GM23338 (cell line): ENCODE measurements at regions not wholly inside any gene's neighbourhood (a gene's known extent, or its start where the extent isn't known, plus 50 kb on each side); places are given as distances from the start of the nearest gene placed in this dataset.

ENCODE experiments used
- EZH2 ChIP-seq: fragments of 200-600 bp; sonication (generic); IDR thresholded peaks from one replicate; pipeline ENCODE4 v1.8.0; 2017; ENCODE audit warnings: antibody characterized with exemption, mild to moderate bottlenecking, low read depth; ENCODE audit not compliant: unreplicated experiment
- EZH2phosphoT487 ChIP-seq: fragments of 200-600 bp; sonication (generic); IDR thresholded peaks from one replicate; pipeline ENCODE4 v1.8.1; 2018; ENCODE audit warnings: antibody characterized with exemption; ENCODE audit not compliant: unreplicated experiment
- POLR2AphosphoS5 ChIP-seq: IDR thresholded peaks from 2 replicates; pipeline ENCODE4 v1.6.1; 2016; ENCODE audit warnings: antibody characterized with exemption, low read depth
- TF ChIP-seq, protein P1 (sequence below), 2 experiments: fragments of 200-600 bp in 1 of 2; sonication (generic) in 1 of 2; conservative IDR thresholded peaks; 2 replicates each; pipeline versions ENCODE4 v1.5.1 to v1.6.1; 2016 to 2017; ENCODE audit warnings: antibody characterized with exemption in 2 of 2, low read depth in 2 of 2, mild to moderate bottlenecking in 2 of 2, moderate library complexity in 1 of 2
- TF ChIP-seq, protein P2 (sequence below): IDR thresholded peaks from one replicate; pipeline ENCODE4 v1.6.1; 2018; ENCODE audit warnings: antibody characterized with exemption; ENCODE audit not compliant: unreplicated experiment

DNA sequence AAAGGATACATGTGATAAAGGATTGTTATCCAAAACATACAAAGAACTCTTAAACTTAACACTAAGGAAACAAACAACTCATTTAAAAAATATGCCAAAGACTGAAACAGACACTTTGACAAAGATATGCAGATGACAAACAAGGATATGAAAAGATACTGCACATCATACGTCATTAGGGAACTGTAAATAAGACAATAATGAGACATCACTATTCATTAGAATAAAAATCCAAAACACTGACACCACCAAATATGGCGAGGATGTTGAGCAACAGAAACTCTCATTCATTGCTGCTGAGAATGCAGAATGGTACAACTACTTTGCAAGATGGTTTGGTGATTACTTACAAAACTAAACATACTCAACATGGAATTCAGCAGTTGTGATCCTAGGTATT, 156.5 kb upstream of the FOXA2 start:
- TF ChIP-seq, protein P1, sequence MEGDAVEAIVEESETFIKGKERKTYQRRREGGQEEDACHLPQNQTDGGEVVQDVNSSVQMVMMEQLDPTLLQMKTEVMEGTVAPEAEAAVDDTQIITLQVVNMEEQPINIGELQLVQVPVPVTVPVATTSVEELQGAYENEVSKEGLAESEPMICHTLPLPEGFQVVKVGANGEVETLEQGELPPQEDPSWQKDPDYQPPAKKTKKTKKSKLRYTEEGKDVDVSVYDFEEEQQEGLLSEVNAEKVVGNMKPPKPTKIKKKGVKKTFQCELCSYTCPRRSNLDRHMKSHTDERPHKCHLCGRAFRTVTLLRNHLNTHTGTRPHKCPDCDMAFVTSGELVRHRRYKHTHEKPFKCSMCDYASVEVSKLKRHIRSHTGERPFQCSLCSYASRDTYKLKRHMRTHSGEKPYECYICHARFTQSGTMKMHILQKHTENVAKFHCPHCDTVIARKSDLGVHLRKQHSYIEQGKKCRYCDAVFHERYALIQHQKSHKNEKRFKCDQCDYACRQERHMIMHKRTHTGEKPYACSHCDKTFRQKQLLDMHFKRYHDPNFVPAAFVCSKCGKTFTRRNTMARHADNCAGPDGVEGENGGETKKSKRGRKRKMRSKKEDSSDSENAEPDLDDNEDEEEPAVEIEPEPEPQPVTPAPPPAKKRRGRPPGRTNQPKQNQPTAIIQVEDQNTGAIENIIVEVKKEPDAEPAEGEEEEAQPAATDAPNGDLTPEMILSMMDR (conservative IDR thresholded peaks at IDR 0.05; ENCODE audit: low read depth in 2 of 2) = no peak
- TF ChIP-seq POLR2AphosphoS5 (no peak), EZH2 (no peak), EZH2phosphoT487 (no peak)
- TF ChIP-seq, protein P2, sequence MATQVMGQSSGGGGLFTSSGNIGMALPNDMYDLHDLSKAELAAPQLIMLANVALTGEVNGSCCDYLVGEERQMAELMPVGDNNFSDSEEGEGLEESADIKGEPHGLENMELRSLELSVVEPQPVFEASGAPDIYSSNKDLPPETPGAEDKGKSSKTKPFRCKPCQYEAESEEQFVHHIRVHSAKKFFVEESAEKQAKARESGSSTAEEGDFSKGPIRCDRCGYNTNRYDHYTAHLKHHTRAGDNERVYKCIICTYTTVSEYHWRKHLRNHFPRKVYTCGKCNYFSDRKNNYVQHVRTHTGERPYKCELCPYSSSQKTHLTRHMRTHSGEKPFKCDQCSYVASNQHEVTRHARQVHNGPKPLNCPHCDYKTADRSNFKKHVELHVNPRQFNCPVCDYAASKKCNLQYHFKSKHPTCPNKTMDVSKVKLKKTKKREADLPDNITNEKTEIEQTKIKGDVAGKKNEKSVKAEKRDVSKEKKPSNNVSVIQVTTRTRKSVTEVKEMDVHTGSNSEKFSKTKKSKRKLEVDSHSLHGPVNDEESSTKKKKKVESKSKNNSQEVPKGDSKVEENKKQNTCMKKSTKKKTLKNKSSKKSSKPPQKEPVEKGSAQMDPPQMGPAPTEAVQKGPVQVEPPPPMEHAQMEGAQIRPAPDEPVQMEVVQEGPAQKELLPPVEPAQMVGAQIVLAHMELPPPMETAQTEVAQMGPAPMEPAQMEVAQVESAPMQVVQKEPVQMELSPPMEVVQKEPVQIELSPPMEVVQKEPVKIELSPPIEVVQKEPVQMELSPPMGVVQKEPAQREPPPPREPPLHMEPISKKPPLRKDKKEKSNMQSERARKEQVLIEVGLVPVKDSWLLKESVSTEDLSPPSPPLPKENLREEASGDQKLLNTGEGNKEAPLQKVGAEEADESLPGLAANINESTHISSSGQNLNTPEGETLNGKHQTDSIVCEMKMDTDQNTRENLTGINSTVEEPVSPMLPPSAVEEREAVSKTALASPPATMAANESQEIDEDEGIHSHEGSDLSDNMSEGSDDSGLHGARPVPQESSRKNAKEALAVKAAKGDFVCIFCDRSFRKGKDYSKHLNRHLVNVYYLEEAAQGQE = no peak
